Cardiac muscle cell (in vitro differentiated cells and primary cell): ENCODE measurements at regions not wholly inside any gene's neighbourhood (a gene's known extent, or its start where the extent isn't known, plus 50 kb on each side); places are given as distances from the start of the nearest gene placed in this dataset.
A peak's percentile ranks its signal among the peaks of the same experiment; 100 is the strongest.

Source experiments
- DNase-seq, 2 donors: peaks; one replicate each; pipeline versions ENCODE4 v3.0.0 to v3.0.0-alpha.2; 2010 to 2017; ENCODE audit warnings: low read depth in 1 of 2, low spot score in 1 of 2
- H3K27ac ChIP-seq: fragments of 200-600 bp; sonication (generic); 2 replicates; pipeline ENCODE4 v1.5.1; 2016
- H3K27me3 ChIP-seq: fragments of 200-600 bp; sonication (generic); 2 replicates; pipeline ENCODE4 v1.6.0; 2016; ENCODE audit warnings: control low read depth
- H3K36me3 ChIP-seq: fragments of 200-600 bp; sonication (generic); 2 replicates; pipeline ENCODE4 v1.5.1; 2016; ENCODE audit warnings: control low read depth
- H3K4me1 ChIP-seq: fragments of 200-600 bp; sonication (generic); 2 replicates; pipeline ENCODE4 v1.8.1; 2017; ENCODE audit warnings: low read depth, mild to moderate bottlenecking, mixed run types
- H3K4me3 ChIP-seq: fragments of 200-600 bp; sonication (generic); 2 replicates; pipeline ENCODE4 v1.5.1; 2016; ENCODE audit warnings: mild to moderate bottlenecking
- H3K9me3 ChIP-seq: fragments of 200-600 bp; sonication (generic); 2 replicates; pipeline ENCODE4 v1.5.1; 2017; ENCODE audit warnings: low read depth, mild to moderate bottlenecking, control low read depth
- TF ChIP-seq, protein P1 (sequence below): IDR thresholded peaks from 2 replicates; pipeline ENCODE4 v1.5.1; 2012; ENCODE audit warnings: low read depth, mild to moderate bottlenecking, low read length

DNA sequence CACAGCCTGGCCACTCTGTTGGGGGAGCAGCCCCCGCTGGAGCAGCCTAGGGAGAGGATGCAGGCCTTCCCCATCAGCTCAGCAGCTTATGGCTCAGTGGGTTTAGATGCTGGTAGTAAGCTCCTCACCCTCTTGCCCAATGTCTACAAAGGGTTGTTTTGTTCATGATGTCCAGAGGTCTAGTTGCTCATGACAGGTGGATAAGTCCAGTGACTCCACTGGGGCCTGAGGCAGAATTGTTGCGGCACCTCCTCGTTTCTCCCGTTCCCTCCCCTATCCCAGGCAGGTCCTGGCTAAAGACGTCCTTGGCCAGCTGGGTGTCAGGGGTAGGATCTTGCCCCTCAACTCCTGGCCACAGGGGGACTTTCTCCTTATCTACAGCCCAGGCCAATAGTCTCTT lies 233.5 kb upstream of the B3GAT1 start:
- no peaks in the 10 kb centered on the region for H3K9me3 ChIP-seq
- H3K27me3 ChIP-seq = peaks cover 4% of the 10 kb centered on the region
- no peak for DNase-seq

DNA sequence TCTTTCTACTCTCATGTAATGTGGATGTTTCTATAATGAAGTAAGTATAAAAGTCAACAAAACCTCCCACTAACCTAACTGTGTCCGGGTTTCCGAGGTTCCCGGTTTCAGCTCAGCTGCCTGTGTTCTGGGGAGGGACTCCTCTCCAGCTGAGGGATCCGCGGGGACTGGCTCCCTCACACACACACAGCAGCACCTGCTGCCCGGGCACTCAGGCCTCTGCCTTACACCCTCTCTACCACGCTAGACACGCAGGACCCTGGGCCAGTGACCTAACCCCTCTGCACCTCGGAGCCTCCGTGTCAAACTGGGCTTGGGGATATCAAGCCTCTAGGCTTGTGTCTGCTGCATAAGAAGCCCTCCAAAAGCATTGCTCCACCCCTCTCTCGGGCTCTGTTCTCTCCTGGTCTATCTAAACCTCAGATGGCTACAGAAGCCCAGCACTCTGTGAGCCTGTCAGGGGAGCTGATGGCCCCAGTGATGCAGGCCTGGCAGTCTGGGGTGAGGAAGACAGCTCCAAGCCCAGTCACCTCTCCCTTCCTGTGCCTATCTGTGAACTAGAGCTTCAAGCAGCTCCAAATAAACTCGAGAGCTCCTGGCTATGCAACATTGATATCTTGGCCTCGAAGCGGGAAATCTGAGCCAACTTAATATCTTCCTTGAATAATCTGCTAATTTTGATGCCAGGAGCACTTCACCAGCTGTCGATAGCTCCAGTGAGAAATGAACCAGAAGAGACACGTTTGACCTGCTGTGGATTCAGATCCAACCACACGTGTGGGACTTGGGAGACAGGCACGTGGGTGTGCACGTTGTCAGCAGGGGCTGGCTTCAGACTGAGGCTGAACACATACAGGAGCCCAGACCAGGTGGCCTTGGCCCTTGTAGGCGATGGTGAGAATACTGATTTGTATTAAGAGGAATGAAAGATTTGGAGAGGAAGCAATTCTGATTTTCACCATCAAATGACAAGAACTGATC lies 232.7 kb upstream of the B3GAT1 start:
- Histone ChIP-seq H3K4me3 (no peak overlapping the region), H3K27me3 (peaks cover 4% of the 10 kb centered on the region), H3K4me1 (no peaks in the 10 kb centered on the region), H3K27ac (no peak overlapping the region), H3K36me3 (no peaks in the 10 kb centered on the region), H3K9me3 (no peaks in the 10 kb centered on the region)
- DNase-seq = peak in 1 of 2 donors; percentile 9
- TF ChIP-seq, protein P1, sequence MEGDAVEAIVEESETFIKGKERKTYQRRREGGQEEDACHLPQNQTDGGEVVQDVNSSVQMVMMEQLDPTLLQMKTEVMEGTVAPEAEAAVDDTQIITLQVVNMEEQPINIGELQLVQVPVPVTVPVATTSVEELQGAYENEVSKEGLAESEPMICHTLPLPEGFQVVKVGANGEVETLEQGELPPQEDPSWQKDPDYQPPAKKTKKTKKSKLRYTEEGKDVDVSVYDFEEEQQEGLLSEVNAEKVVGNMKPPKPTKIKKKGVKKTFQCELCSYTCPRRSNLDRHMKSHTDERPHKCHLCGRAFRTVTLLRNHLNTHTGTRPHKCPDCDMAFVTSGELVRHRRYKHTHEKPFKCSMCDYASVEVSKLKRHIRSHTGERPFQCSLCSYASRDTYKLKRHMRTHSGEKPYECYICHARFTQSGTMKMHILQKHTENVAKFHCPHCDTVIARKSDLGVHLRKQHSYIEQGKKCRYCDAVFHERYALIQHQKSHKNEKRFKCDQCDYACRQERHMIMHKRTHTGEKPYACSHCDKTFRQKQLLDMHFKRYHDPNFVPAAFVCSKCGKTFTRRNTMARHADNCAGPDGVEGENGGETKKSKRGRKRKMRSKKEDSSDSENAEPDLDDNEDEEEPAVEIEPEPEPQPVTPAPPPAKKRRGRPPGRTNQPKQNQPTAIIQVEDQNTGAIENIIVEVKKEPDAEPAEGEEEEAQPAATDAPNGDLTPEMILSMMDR = no peak

More for the DNA sequence above, 233.5 kb upstream of the B3GAT1 start:
- H3K36me3 ChIP-seq = no peaks in the 10 kb centered on the region
- no peak overlapping the region for H3K27ac ChIP-seq
- no peaks in the 10 kb centered on the region for H3K4me1 ChIP-seq
- no peak overlapping the region for H3K4me3 ChIP-seq
- TF ChIP-seq, protein P1 = no peak

DNA sequence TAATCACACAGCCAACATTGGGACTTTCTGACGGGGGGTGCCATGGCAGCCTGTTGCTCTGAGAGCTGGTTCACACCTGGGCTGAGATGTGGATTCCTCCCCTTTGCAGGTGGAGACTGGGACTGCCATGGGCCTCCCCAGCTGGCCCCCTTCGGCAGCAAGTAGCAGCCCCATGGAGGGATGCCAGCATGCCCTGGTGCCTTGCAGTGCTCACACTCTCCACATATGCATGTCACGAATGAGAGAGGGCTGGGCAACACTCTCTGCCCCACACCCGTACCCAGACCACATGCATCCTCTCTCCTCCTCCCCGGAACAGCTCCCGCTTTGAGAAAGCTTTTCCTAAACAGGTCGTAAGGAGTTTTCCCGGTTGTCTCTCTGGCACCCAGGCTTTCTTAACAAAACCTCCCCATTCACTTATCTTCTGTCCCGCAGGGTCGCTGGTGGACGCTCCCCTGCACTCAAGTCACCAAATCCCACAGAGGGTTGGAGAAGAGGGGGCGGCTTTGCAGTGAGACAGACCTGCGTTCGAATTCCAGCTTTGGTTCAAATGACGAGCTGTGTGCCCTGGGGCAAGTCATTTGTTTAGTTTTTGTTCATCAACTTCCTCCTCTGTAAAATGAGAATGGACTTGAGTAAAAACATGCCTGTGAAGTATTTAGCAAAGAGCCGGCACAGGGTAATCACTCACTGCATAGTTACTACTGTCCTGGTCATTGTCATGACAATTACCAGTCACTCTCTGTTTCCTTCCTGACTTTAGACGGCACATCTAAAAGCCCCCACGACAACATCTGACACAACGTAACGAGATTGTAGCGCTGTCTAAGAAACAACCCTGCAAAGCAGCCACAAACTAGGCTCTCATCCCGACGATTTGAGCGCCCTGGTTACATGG lies 231.3 kb upstream of the B3GAT1 start:
- Histone ChIP-seq H3K4me3 (no peak overlapping the region), H3K36me3 (no peaks in the 10 kb centered on the region), H3K4me1 (no peaks in the 10 kb centered on the region), H3K27ac (no peak overlapping the region), H3K9me3 (no peaks in the 10 kb centered on the region), H3K27me3 (no peaks in the 10 kb centered on the region)
- TF ChIP-seq, protein P1 = no peak
- no peak for DNase-seq

DNA sequence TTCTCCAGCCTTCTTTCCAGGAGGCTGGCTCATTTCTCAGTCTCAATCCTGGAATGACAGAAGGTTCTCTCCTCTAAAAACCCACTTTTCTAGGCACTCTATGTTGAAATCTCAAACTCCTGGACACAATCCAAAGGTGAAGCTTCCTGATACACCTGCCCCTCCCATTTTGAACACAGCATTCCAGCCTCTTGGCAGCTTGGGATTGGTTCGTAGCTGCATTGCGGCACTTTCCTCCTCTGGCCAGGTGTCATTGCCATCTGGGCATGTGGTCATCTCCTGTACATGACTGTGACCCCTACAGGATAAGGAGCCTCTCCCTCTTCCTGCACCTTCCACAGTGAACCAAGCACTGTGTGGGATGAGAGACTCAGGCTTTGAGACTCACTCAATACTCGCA lies 230.2 kb upstream of the B3GAT1 start:
- TF ChIP-seq, protein P1 = no peak
- no peak for DNase-seq
- no peak overlapping the region for H3K4me3 ChIP-seq
- H3K4me1 ChIP-seq = no peaks in the 10 kb centered on the region
- H3K27me3 ChIP-seq = no peaks in the 10 kb centered on the region
- H3K27ac ChIP-seq = no peak overlapping the region
- H3K36me3 ChIP-seq = no peaks in the 10 kb centered on the region
- no peaks in the 10 kb centered on the region for H3K9me3 ChIP-seq
